ENCODE measurements at regions not wholly inside any gene's neighbourhood (a gene's known extent, or its start where the extent isn't known, plus 50 kb on each side); places are given as distances from the start of the nearest gene placed in this dataset.

- Histone ChIP-seq H3K4me2 (0 out of 2 replicates have a peak overlapping the region, but pooled peaks have one; percentile 74), H3K9me2 (ENCODE audit: insufficient read depth) (peaks cover 3% of the 10 kb centered on the region; the same call in 1 of the 2 replicates), H2AFZ (no peak overlapping the region), H3K27ac (ENCODE audit: low read depth) (peak overlapping the region; percentile 14; the same call in 1 of the 2 replicates), H3K36me3 (ENCODE audit: insufficient read depth) (no peaks in the 10 kb centered on the region), H3F3A (replicated peaks; ENCODE audit: low read depth) (no peaks in the 10 kb centered on the region), H3K4me3 (no peak overlapping the region), H3K4me1 (ENCODE audit: insufficient read depth) (peaks cover 29% of the 10 kb centered on the region), H3K27me3 (ENCODE audit: insufficient read depth) (no peaks in the 10 kb centered on the region), H4K20me1 (replicated peaks; ENCODE audit: insufficient read depth) (peaks cover 10% of the 10 kb centered on the region; the same call in 1 of the 2 replicates), H3K79me2 (replicated peaks; ENCODE audit: insufficient read depth) (peaks cover 8% of the 10 kb centered on the region)
- H3K4me3 Mint-ChIP-seq: no peak overlapping the region
- TF ChIP-seq CTCF (conservative IDR thresholded peaks at IDR 0.05; ENCODE audit: low read depth in 2 of 2) (peak; percentile 29 to 30; a peak in 3 of 4 replicates), POLR2AphosphoS5 (IDR thresholded peaks at IDR 0.05; ENCODE audit: low read depth) (no peak)
- H3K9me3 Mint-ChIP-seq: no peaks in the 10 kb centered on the region
- DNase-seq (ENCODE audit: low spot score) (peak; percentile 44), ATAC-seq (peak; percentile 44)
- H3K36me3 Mint-ChIP-seq (ENCODE audit: low read depth): no peaks in the 10 kb centered on the region
- H3K27ac Mint-ChIP-seq: no peak overlapping the region
- peaks cover 1% of the 10 kb centered on the region for H3K27me3 Mint-ChIP-seq (ENCODE audit: insufficient read depth, low read depth, poor library complexity)
- H3K4me1 Mint-ChIP-seq: peaks cover 32% of the 10 kb centered on the region
These were observed 292.8 kb downstream of the MEX3B start for GRCh38 chr15:81752974-81753373.

- no peak overlapping the region for H2AFZ ChIP-seq
- no peak overlapping the region for H3K4me3 ChIP-seq
- peaks cover 1% of the 10 kb centered on the region for H3K27me3 Mint-ChIP-seq (ENCODE audit: insufficient read depth, low read depth, poor library complexity)
These were observed 293.3 kb downstream of the MEX3B start for GRCh38 chr15:81752546-81752942.

More at GRCh38 chr15:81752546-81752942, 293.3 kb downstream of the MEX3B start:
- H3K36me3 Mint-ChIP-seq (ENCODE audit: low read depth): no peaks in the 10 kb centered on the region
- H3K27ac ChIP-seq (ENCODE audit: low read depth): peak overlapping the region; percentile 14; the same call in 1 of the 2 replicates
- H3K27ac Mint-ChIP-seq: peak overlapping the region; percentile 46; the same call in 1 of the 2 replicates
- peaks cover 8% of the 10 kb centered on the region for H3K79me2 ChIP-seq (replicated peaks; ENCODE audit: insufficient read depth)
- no peak overlapping the region for H3K4me3 Mint-ChIP-seq
- DNase-seq (ENCODE audit: low spot score) (no peak), ATAC-seq (no peak)
- peaks cover 31% of the 10 kb centered on the region for H3K4me1 Mint-ChIP-seq
- H3K4me1 ChIP-seq (ENCODE audit: insufficient read depth): peaks cover 28% of the 10 kb centered on the region
- no peaks in the 10 kb centered on the region for H3K27me3 ChIP-seq (ENCODE audit: insufficient read depth)
- no peaks in the 10 kb centered on the region for H3K9me3 Mint-ChIP-seq
- peaks cover 3% of the 10 kb centered on the region; the same call in 1 of the 2 replicates for H3K9me2 ChIP-seq (ENCODE audit: insufficient read depth)
- no peaks in the 10 kb centered on the region for H3F3A ChIP-seq (replicated peaks; ENCODE audit: low read depth)
- no peaks in the 10 kb centered on the region for H3K36me3 ChIP-seq (ENCODE audit: insufficient read depth)
- TF ChIP-seq ZNF462 (CRISPR knock-in tag; IDR thresholded peaks at IDR 0.05) (no peak), CREB1 (CRISPR knock-in tag; IDR thresholded peaks at IDR 0.05; ENCODE audit: low read depth) (no peak), EZH2phosphoT487 (IDR thresholded peaks at IDR 0.05; ENCODE audit: unreplicated experiment) (no peak), ZNF114 (CRISPR knock-in tag; IDR thresholded peaks at IDR 0.05) (no peak), NANOG (IDR thresholded peaks at IDR 0.05; ENCODE audit: borderline replicate concordance) (no peak), JUNB (IDR thresholded peaks at IDR 0.05; ENCODE audit: unreplicated experiment) (no peak), ZNF331 (CRISPR knock-in tag; IDR thresholded peaks at IDR 0.05; ENCODE audit: low read depth) (no peak), REST (IDR thresholded peaks at IDR 0.05; ENCODE audit: unreplicated experiment) (no peak)
- H3K4me2 ChIP-seq: 0 out of 2 replicates have a peak overlapping the region, but pooled peaks have one; percentile 74
- peaks cover 10% of the 10 kb centered on the region; the same call in 1 of the 2 replicates for H4K20me1 ChIP-seq (replicated peaks; ENCODE audit: insufficient read depth)

Measured in GM23338 (cell line).